H1 (cell line): ENCODE measurements at regions not wholly inside any gene's neighbourhood (a gene's known extent, or its start where the extent isn't known, plus 50 kb on each side); places are given as distances from the start of the nearest gene placed in this dataset.

ENCODE experiments used
- CTCF ChIA-PET: fragments of 300-600 bp; sonication (Branson Sonifier 250); formaldehyde crosslinking; loops from one replicate; lab custom pipeline; 2021; ENCODE audit not compliant: partially characterized antibody; lab: Charles Lee
- POLR2A ChIA-PET: fragments of 300-600 bp; sonication (Branson Sonifier 250); formaldehyde crosslinking; loops from one replicate; lab custom pipeline; 2021; ENCODE audit warnings: inconsistent platforms; ENCODE audit not compliant: partially characterized antibody; lab: Charles Lee
- DNase-seq, 2 experiments: peaks; one replicate each; pipeline versions ENCODE4 v3.0.0 to v3.0.0-alpha.2; 2010 to 2022; ENCODE audit warnings: low spot score in 2 of 2, low read depth in 1 of 2, mixed read lengths in 1 of 2
- FAIRE-seq: peaks from 2 replicates; lab custom pipeline; 2011; peaks lifted over from hg19 to GRCh38; lab: Jason Lieb, UNC
- H2AFZ ChIP-seq: 2 replicates; pipeline ENCODE4 v1.8.1; 2012; ENCODE audit warnings: low read length, inconsistent platforms
- H2AK5ac ChIP-seq: 2 replicates; pipeline ENCODE4 v1.6.1; 2013; ENCODE audit warnings: low read depth, low read length
- H2BK120ac ChIP-seq: replicated peaks from 2 replicates; pipeline ENCODE3; 2013; ENCODE audit warnings: low read depth, low read length, inconsistent platforms
- H2BK12ac ChIP-seq: 2 replicates; pipeline ENCODE4 v1.6.1; 2013; ENCODE audit warnings: low read depth, low read length
- H2BK15ac ChIP-seq: 2 replicates; pipeline ENCODE4 v1.6.1; 2013; ENCODE audit warnings: low read length
- H2BK20ac ChIP-seq: 2 replicates; pipeline ENCODE4 v1.6.1; 2013; ENCODE audit warnings: low read length
- H2BK5ac ChIP-seq: 2 replicates; pipeline ENCODE4 v1.6.1; 2013; ENCODE audit warnings: low read depth, low read length
- H3K14ac ChIP-seq: 2 replicates; pipeline ENCODE4 v1.6.1; 2013; ENCODE audit warnings: inconsistent platforms; ENCODE audit not compliant: insufficient read length
- H3K18ac ChIP-seq: 2 replicates; pipeline ENCODE4 v1.6.1; 2013; ENCODE audit warnings: low read length; ENCODE audit errors: extremely low read depth
- H3K23ac ChIP-seq: 2 replicates; pipeline ENCODE4 v1.6.1; 2013; ENCODE audit warnings: inconsistent platforms; ENCODE audit not compliant: insufficient read length
- H3K23me2 ChIP-seq: 2 replicates; pipeline ENCODE4 v1.6.1; 2013; ENCODE audit warnings: low read depth, low read length
- H3K27ac ChIP-seq: 2 replicates; pipeline ENCODE4 v1.6.1; 2011; ENCODE audit warnings: low read depth, low read length, inconsistent platforms
- H3K27me3 ChIP-seq, 4 experiments: replicated peaks in 1 of 4; 1 replicate in 1 of 4; 2 replicates in 3 of 4; pipeline versions ENCODE4 v1.6.1 to v1.8.1; 2011 to 2013; ENCODE audit warnings: low read length in 3 of 4, mild to moderate bottlenecking in 3 of 4, inconsistent platforms in 2 of 4, mixed read lengths in 2 of 4, moderate library complexity in 1 of 4; ENCODE audit not compliant: control insufficient read depth in 3 of 4, insufficient read depth in 3 of 4; ENCODE audit errors: extremely low read depth in 1 of 4
- H3K36me3 ChIP-seq, 4 experiments: 2 replicates each; pipeline versions ENCODE4 v1.6.1 to v1.8.1; 2011 to 2013; ENCODE audit warnings: mild to moderate bottlenecking in 4 of 4, low read length in 3 of 4, moderate library complexity in 2 of 4, control low read depth in 1 of 4, inconsistent platforms in 1 of 4; ENCODE audit not compliant: insufficient read depth in 4 of 4, control insufficient read depth in 2 of 4
- H3K4ac ChIP-seq: replicated peaks from 2 replicates; pipeline ENCODE3; 2013; ENCODE audit warnings: low read length, low read depth, mixed read lengths, inconsistent platforms; ENCODE audit not compliant: insufficient read length
- H3K4me1 ChIP-seq, 4 experiments: replicated peaks in 1 of 4; 1 replicate in 1 of 4; 2 replicates in 3 of 4; pipeline versions ENCODE4 v1.6.1 to v1.8.1; 2011 to 2013; ENCODE audit warnings: low read length in 3 of 4, inconsistent platforms in 2 of 4, mixed read lengths in 1 of 4; ENCODE audit not compliant: insufficient read depth in 4 of 4, control insufficient read depth in 3 of 4
- H3K4me2 ChIP-seq, 2 experiments: 2 replicates each; pipeline versions ENCODE4 v1.6.1 to v1.8.1; 2011 to 2013; ENCODE audit warnings: low read depth in 2 of 2, low read length in 2 of 2, control low read depth in 1 of 2, inconsistent platforms in 1 of 2, mild to moderate bottlenecking in 1 of 2; ENCODE audit not compliant: insufficient read depth in 1 of 2
- H3K4me3 ChIP-seq, 4 experiments: fragments of 200-600, 300-600 bp in 1 of 4; sonication (generic), shearing (Covaris generic), sonication (Bioruptor Twin) in 1 of 4; 2 replicates each; pipeline versions ENCODE4 v1.5.1 to v1.8.1; 2011 to 2016; ENCODE audit warnings: low read length in 4 of 4, low read depth in 3 of 4, control low read depth in 2 of 4, inconsistent platforms in 2 of 4, mild to moderate bottlenecking in 2 of 4, mixed read lengths in 1 of 4, moderate library complexity in 1 of 4; ENCODE audit not compliant: insufficient read depth in 2 of 4; ENCODE audit errors: extremely low read depth in 1 of 4
- H3K56ac ChIP-seq: replicated peaks from 2 replicates; pipeline ENCODE3; 2013; ENCODE audit warnings: low read depth, mild to moderate bottlenecking, mixed read lengths, low read length, inconsistent platforms; ENCODE audit not compliant: insufficient read length
- H3K79me1 ChIP-seq: 2 replicates; pipeline ENCODE4 v1.6.1; 2013; ENCODE audit warnings: low read depth, low read length, control low read depth
- H3K79me2 ChIP-seq, 2 experiments: 2 replicates each; pipeline versions ENCODE4 v1.6.1 to v1.8.1; 2012 to 2013; ENCODE audit warnings: low read length in 2 of 2, mild to moderate bottlenecking in 2 of 2, inconsistent platforms in 1 of 2; ENCODE audit not compliant: insufficient read depth in 2 of 2, control insufficient read depth in 1 of 2
- H3K9ac ChIP-seq, 4 experiments: replicated peaks in 1 of 4; 1 replicate in 1 of 4; 2 replicates in 3 of 4; pipeline versions ENCODE4 v1.6.1 to v1.8.1; 2011 to 2013; ENCODE audit warnings: low read depth in 3 of 4, low read length in 3 of 4, control low read depth in 2 of 4, mild to moderate bottlenecking in 2 of 4, moderate library complexity in 2 of 4, inconsistent platforms in 1 of 4; ENCODE audit errors: extremely low read depth in 1 of 4
- H3K9me3 ChIP-seq, 2 experiments: 2 replicates each; pipeline versions ENCODE4 v1.6.1 to v1.8.1; 2012 to 2013; ENCODE audit warnings: mild to moderate bottlenecking in 2 of 2, moderate library complexity in 2 of 2, control low read depth in 1 of 2, inconsistent platforms in 1 of 2, low read depth in 1 of 2, low read length in 1 of 2, mixed read lengths in 1 of 2; ENCODE audit not compliant: insufficient read depth in 2 of 2
- H4K20me1 ChIP-seq, 2 experiments: replicated peaks in 1 of 2; 2 replicates each; pipeline versions ENCODE3 to v1.8.1; 2011 to 2013; ENCODE audit warnings: inconsistent platforms in 2 of 2, low read length in 2 of 2, mild to moderate bottlenecking in 1 of 2; ENCODE audit not compliant: insufficient read depth in 2 of 2, control insufficient read depth in 1 of 2
- H4K5ac ChIP-seq: 2 replicates; pipeline ENCODE4 v1.6.1; 2013; ENCODE audit warnings: low read length, low read depth, mixed read lengths, inconsistent platforms; ENCODE audit not compliant: insufficient read length
- H4K8ac ChIP-seq: 2 replicates; pipeline ENCODE4 v1.8.0; 2013; ENCODE audit warnings: mild to moderate bottlenecking, moderate library complexity, low read length, inconsistent platforms; ENCODE audit not compliant: insufficient read depth; ENCODE audit errors: extremely low read depth
- H4K91ac ChIP-seq: replicated peaks from 2 replicates; pipeline ENCODE3; 2013; ENCODE audit warnings: low read length, mixed read lengths, inconsistent platforms; ENCODE audit not compliant: insufficient read length
- ATF3 ChIP-seq: IDR thresholded peaks from 2 replicates; pipeline ENCODE4 v1.6.1; 2011; ENCODE audit warnings: low read depth, mild to moderate bottlenecking, low read length; ENCODE audit not compliant: insufficient read depth
- CREB1 ChIP-seq: IDR thresholded peaks from 2 replicates; pipeline ENCODE4 v1.6.1; 2012; ENCODE audit warnings: inconsistent platforms
- JUN ChIP-seq: IDR thresholded peaks from 2 replicates; pipeline ENCODE4 v1.6.1; 2011; ENCODE audit warnings: low read depth, mild to moderate bottlenecking, improper control_type of control experiment, low read length
- MAX ChIP-seq: IDR thresholded peaks from 2 replicates; pipeline ENCODE4 v1.6.1; 2012; ENCODE audit warnings: inconsistent platforms
- NANOG ChIP-seq: IDR thresholded peaks from 2 replicates; pipeline ENCODE4 v1.6.1; 2011; ENCODE audit warnings: low read length, low read depth, mild to moderate bottlenecking, inconsistent platforms; ENCODE audit not compliant: insufficient read depth, poor library complexity, severe bottlenecking
- POU5F1 ChIP-seq: IDR thresholded peaks from 2 replicates; pipeline ENCODE4 v1.6.1; 2011; ENCODE audit warnings: low read depth, mild to moderate bottlenecking, low read length, moderate library complexity
- SP1 ChIP-seq: IDR thresholded peaks from 2 replicates; pipeline ENCODE4 v1.6.1; 2011; ENCODE audit warnings: low read depth, low read length
- USF2 ChIP-seq: IDR thresholded peaks from 2 replicates; pipeline ENCODE4 v1.6.1; 2011; ENCODE audit warnings: low read length, improper control_type of control experiment
- ZNF274 ChIP-seq: IDR thresholded peaks from 2 replicates; pipeline ENCODE4 v1.7.0; 2012; ENCODE audit warnings: low read length, borderline replicate concordance; ENCODE audit errors: extremely low read depth
- WGBS, 2 experiments: shearing (Covaris generic) in 1 of 2; methylation state at CpG; one replicate each; pipeline versions ENCODE4 v1.1.6 to v1.1.7; 2013 to 2015; ENCODE audit warnings: low lambda C conversion rate in 2 of 2, mixed read lengths in 2 of 2, inconsistent platforms in 1 of 2, low coverage in 1 of 2, missing lambda C conversion rate in 1 of 2; ENCODE audit not compliant: insufficient replicate concordance in 2 of 2, insufficient coverage in 1 of 2, insufficient read length in 1 of 2; ENCODE audit errors: extremely low coverage in 1 of 2, missing lambda C conversion rate in 1 of 2; 5-methylcytosine and 5-hydroxymethylcytosine counted together

- FAIRE-seq: no peak
- H4K20me1 ChIP-seq: no peaks in the 10 kb centered on the region
Measured at GRCh38 chr3:59483191-59483590, 433.4 kb upstream of the CFAP20DC start.

More at GRCh38 chr3:59483191-59483590, 433.4 kb upstream of the CFAP20DC start:
- H4K8ac ChIP-seq: no peak overlapping the region
- no peak overlapping the region for H3K4me3 ChIP-seq
- H2AFZ ChIP-seq: no peak overlapping the region
- TF ChIP-seq ATF3 (no peak), USF2 (no peak), ZNF274 (no peak), NANOG (no peak), JUN (no peak), POU5F1 (no peak), SP1 (no peak), CREB1 (no peak), MAX (no peak)
- no peak overlapping the region for H3K4me2 ChIP-seq
- no peak overlapping the region for H3K9ac ChIP-seq
- no peak overlapping the region for H4K91ac ChIP-seq
- no peaks in the 10 kb centered on the region for H3K23me2 ChIP-seq
- no peak for DNase-seq
- WGBS, 2 experiments: 86% methylated on average over 3 of the region's 3 CpGs; no CpG with 5 or more reads in 1 of the 2 experiments
- no peaks in the 10 kb centered on the region for H3K9me3 ChIP-seq
- H3K27ac ChIP-seq: no peak overlapping the region
- CTCF ChIA-PET: no interaction called here
- no peak overlapping the region for H2BK5ac ChIP-seq
- no peaks in the 10 kb centered on the region for H3K79me1 ChIP-seq
- no peak overlapping the region for H4K5ac ChIP-seq
- no peak overlapping the region for H3K23ac ChIP-seq
- no peak overlapping the region for H2AK5ac ChIP-seq
- H2BK20ac ChIP-seq: no peak overlapping the region
- 0 out of 7 replicates have a peak, but pooled peaks cover 0 to 3% (median 0%) of the 10 kb centered on the region in 4 experiments for H3K27me3 ChIP-seq
- no peaks in the 10 kb centered on the region for H3K79me2 ChIP-seq
- peaks cover 0 to 3% (median 0%) of the 10 kb centered on the region in 4 experiments; a peak in 1 of 7 replicates for H3K4me1 ChIP-seq
- H3K36me3 ChIP-seq: no peaks in the 10 kb centered on the region
- no peak overlapping the region for H3K56ac ChIP-seq
- H3K14ac ChIP-seq: no peak overlapping the region
- POLR2A ChIA-PET: no interaction called here
- H3K4ac ChIP-seq: no peak overlapping the region
- H2BK15ac ChIP-seq: no peak overlapping the region
- H2BK12ac ChIP-seq: no peak overlapping the region
- no peak overlapping the region for H2BK120ac ChIP-seq
- no peak overlapping the region for H3K18ac ChIP-seq
